ENCODE measurements at regions not wholly inside any gene's neighbourhood (a gene's known extent, or its start where the extent isn't known, plus 50 kb on each side); places are given as distances from the start of the nearest gene placed in this dataset.

GRCh38 chr20:10134176-10134575 lies 84.5 kb upstream of the SNAP25 start:
- Mint-ChIP-seq H3K27me3 (peaks cover 10 to 17% of the 10 kb centered on the region in 2 donors), H3K4me3 (no peak overlapping the region), H3K36me3 (no peaks in the 10 kb centered on the region), H3K4me1 (no peaks in the 10 kb centered on the region), H3K27ac (no peak overlapping the region), H3K9me3 (no peaks in the 10 kb centered on the region)
- no peaks in the 10 kb centered on the region for H3K36me3 ChIP-seq (ENCODE audit: control insufficient read depth in 2 of 2, extremely low read depth in 1 of 2, insufficient read depth in 1 of 2, low read length in 1 of 2)
- no peaks in the 10 kb centered on the region for H3K9me3 ChIP-seq
- no peak for DNase-seq
- POLR2A ChIA-PET, result no interaction called here
- CTCF ChIA-PET, result no interaction called here
- peaks cover 0 to 13% of the 10 kb centered on the region in 2 experiments for H3K27me3 ChIP-seq (replicated peaks in 1 of 2; ENCODE audit: control insufficient read depth in 2 of 2, extremely low read depth in 1 of 2, insufficient read depth in 2 of 2, low read length in 1 of 2)
- H3K4me1 ChIP-seq (ENCODE audit: control insufficient read depth in 1 of 2, extremely low read depth in 1 of 2, insufficient read depth in 2 of 2, low read length in 2 of 2), result no peaks in the 10 kb centered on the region
- H3K27ac ChIP-seq (ENCODE audit: low read length), result no peak overlapping the region
- ATAC-seq (replicated peaks in 1 of 4), result no peak
- 82% methylated on average over 3 of the region's 4 CpGs for WGBS (ENCODE audit: insufficient coverage)
- H3K4me3 ChIP-seq (ENCODE audit: control insufficient read depth in 1 of 2, extremely low read depth in 1 of 2, low read length in 1 of 2), result no peak overlapping the region

DNA sequence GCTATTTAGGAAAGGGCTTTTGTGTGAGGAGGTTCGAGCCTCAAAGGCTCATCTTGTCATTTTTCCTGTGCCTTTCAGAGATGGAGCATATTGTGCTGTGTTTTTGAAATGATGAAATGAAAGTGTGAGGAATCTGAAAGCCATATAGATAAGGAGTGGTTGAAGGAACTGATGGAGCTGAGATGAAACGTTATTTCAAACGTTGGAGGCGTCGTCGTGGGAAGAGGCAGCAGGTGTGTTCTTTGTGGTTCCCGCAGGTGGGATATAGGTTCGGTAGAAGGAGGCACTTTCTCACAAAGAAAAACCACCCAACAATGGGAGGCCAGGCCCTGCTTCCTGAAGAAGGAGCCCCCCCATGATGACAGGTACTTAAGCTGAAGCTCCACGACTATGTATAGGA lies 83.2 kb upstream of the SNAP25 start:
- Mint-ChIP-seq H3K27me3 (peaks cover 10 to 11% of the 10 kb centered on the region in 2 donors), H3K4me1 (no peaks in the 10 kb centered on the region), H3K27ac (no peak overlapping the region), H3K9me3 (no peaks in the 10 kb centered on the region), H3K36me3 (no peaks in the 10 kb centered on the region), H3K4me3 (no peak overlapping the region)
- Histone ChIP-seq H3K4me3 (ENCODE audit: control insufficient read depth in 1 of 2, extremely low read depth in 1 of 2, low read length in 1 of 2) (no peak overlapping the region), H3K27ac (ENCODE audit: low read length) (no peak overlapping the region), H3K27me3 (replicated peaks in 1 of 2; ENCODE audit: control insufficient read depth in 2 of 2, extremely low read depth in 1 of 2, insufficient read depth in 2 of 2, low read length in 1 of 2) (peaks cover 0 to 13% of the 10 kb centered on the region in 2 experiments), H3K9me3 (no peaks in the 10 kb centered on the region), H3K36me3 (ENCODE audit: control insufficient read depth in 2 of 2, extremely low read depth in 1 of 2, insufficient read depth in 1 of 2, low read length in 1 of 2) (no peaks in the 10 kb centered on the region), H3K4me1 (ENCODE audit: control insufficient read depth in 1 of 2, extremely low read depth in 1 of 2, insufficient read depth in 2 of 2, low read length in 2 of 2) (no peaks in the 10 kb centered on the region)
- no peak for ATAC-seq (replicated peaks in 1 of 4)
- no peak for DNase-seq
- POLR2A ChIA-PET, result no interaction called here
- CTCF ChIA-PET, result no interaction called here
- 40% methylated on average over 1 of the region's 9 CpGs for WGBS (ENCODE audit: insufficient coverage)

GRCh38 chr20:10137032-10137431 lies 81.6 kb upstream of the SNAP25 start:
- no peak overlapping the region for H3K4me3 Mint-ChIP-seq
- no peak overlapping the region for H3K27ac Mint-ChIP-seq
- ATAC-seq (replicated peaks in 1 of 4), result no peak
- peaks cover 4 to 7% of the 10 kb centered on the region in 2 donors for H3K27me3 Mint-ChIP-seq
- no peaks in the 10 kb centered on the region for H3K4me1 Mint-ChIP-seq
- Histone ChIP-seq H3K36me3 (ENCODE audit: control insufficient read depth in 2 of 2, extremely low read depth in 1 of 2, insufficient read depth in 1 of 2, low read length in 1 of 2) (no peaks in the 10 kb centered on the region), H3K4me3 (ENCODE audit: control insufficient read depth in 1 of 2, extremely low read depth in 1 of 2, low read length in 1 of 2) (no peak overlapping the region), H3K4me1 (ENCODE audit: control insufficient read depth in 1 of 2, extremely low read depth in 1 of 2, insufficient read depth in 2 of 2, low read length in 2 of 2) (no peaks in the 10 kb centered on the region), H3K27me3 (replicated peaks in 1 of 2; ENCODE audit: control insufficient read depth in 2 of 2, extremely low read depth in 1 of 2, insufficient read depth in 2 of 2, low read length in 1 of 2) (peaks cover 0 to 7% of the 10 kb centered on the region in 2 experiments), H3K27ac (ENCODE audit: low read length) (no peak overlapping the region), H3K9me3 (no peaks in the 10 kb centered on the region)
- DNase-seq, result no peak
- POLR2A ChIA-PET, result no interaction called here
- H3K36me3 Mint-ChIP-seq, result no peaks in the 10 kb centered on the region
- no peaks in the 10 kb centered on the region for H3K9me3 Mint-ChIP-seq
- CTCF ChIA-PET, result no interaction called here
- 54% methylated on average over 3 of the region's 4 CpGs for WGBS (ENCODE audit: insufficient coverage)

DNA sequence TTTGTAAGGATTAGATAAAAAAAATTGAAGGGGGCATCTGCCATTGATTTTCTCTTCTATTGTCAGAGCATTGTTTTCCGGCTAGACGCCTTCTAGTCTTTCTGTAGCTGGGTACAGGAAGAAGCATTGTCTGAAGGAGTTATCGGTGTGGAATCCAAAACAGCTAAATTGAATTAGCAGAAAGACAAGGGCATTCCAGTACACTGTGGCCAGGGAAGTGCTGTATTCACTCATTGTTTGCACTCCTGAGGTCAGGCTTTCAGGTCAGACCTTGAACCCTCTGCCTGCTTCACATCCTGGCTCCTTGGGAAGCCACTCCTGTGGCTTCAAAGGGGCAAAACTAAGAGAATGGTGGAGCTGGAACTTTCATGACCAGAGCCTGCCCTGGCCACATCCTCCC lies 81.1 kb upstream of the SNAP25 start:
- Histone ChIP-seq H3K9me3 (no peaks in the 10 kb centered on the region), H3K4me1 (ENCODE audit: control insufficient read depth in 1 of 2, extremely low read depth in 1 of 2, insufficient read depth in 2 of 2, low read length in 2 of 2) (no peaks in the 10 kb centered on the region), H3K4me3 (ENCODE audit: control insufficient read depth in 1 of 2, extremely low read depth in 1 of 2, low read length in 1 of 2) (no peak overlapping the region), H3K36me3 (ENCODE audit: control insufficient read depth in 2 of 2, extremely low read depth in 1 of 2, insufficient read depth in 1 of 2, low read length in 1 of 2) (no peaks in the 10 kb centered on the region), H3K27me3 (replicated peaks in 1 of 2; ENCODE audit: control insufficient read depth in 2 of 2, extremely low read depth in 1 of 2, insufficient read depth in 2 of 2, low read length in 1 of 2) (peaks cover 0 to 5% of the 10 kb centered on the region in 2 experiments), H3K27ac (ENCODE audit: low read length) (no peak overlapping the region)
- H3K27me3 Mint-ChIP-seq, result peaks cover 4 to 7% of the 10 kb centered on the region in 2 donors
- no peaks in the 10 kb centered on the region for H3K9me3 Mint-ChIP-seq
- H3K4me3 Mint-ChIP-seq, result no peak overlapping the region
- ATAC-seq (replicated peaks in 1 of 4) (no peak), DNase-seq (no peak)
- ChIA-PET POLR2A (no interaction called here), CTCF (no interaction called here)
- no peak overlapping the region for H3K27ac Mint-ChIP-seq
- H3K4me1 Mint-ChIP-seq, result no peaks in the 10 kb centered on the region
- H3K36me3 Mint-ChIP-seq, result no peaks in the 10 kb centered on the region
- 91% methylated on average over 3 of the region's 3 CpGs for WGBS (ENCODE audit: insufficient coverage)

DNA sequence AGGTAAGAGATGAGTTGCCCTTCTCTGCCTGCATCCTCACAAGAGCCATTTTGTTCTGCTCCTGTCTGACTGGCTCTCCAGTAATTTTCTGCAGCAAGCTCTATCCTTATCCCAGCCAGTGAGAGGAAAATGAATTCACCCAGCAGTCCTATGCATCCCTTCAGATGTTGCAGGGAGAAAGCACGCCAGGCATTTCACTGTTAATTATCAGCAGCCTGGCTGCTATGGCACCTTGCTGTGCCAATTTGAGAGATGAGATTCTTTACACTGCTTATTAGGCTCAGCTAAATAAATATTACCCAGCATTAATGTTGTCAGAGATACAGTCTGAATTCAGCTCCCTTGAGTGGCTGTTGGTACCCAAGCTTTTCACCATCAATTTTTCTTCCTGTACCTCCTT lies 61.1 kb upstream of the SNAP25 start:
- Histone ChIP-seq H3K4me3 (ENCODE audit: control insufficient read depth in 1 of 2, extremely low read depth in 1 of 2, low read length in 1 of 2) (no peak overlapping the region), H3K27me3 (replicated peaks in 1 of 2; ENCODE audit: control insufficient read depth in 2 of 2, extremely low read depth in 1 of 2, insufficient read depth in 2 of 2, low read length in 1 of 2) (peaks cover 0 to 7% of the 10 kb centered on the region in 2 experiments), H3K27ac (ENCODE audit: low read length) (no peak overlapping the region), H3K4me1 (ENCODE audit: control insufficient read depth in 1 of 2, extremely low read depth in 1 of 2, insufficient read depth in 2 of 2, low read length in 2 of 2) (no peaks in the 10 kb centered on the region), H3K36me3 (ENCODE audit: control insufficient read depth in 2 of 2, extremely low read depth in 1 of 2, insufficient read depth in 1 of 2, low read length in 1 of 2) (no peaks in the 10 kb centered on the region), H3K9me3 (no peaks in the 10 kb centered on the region)
- DNase-seq (no peak), ATAC-seq (replicated peaks in 1 of 4) (no peak)
- no peaks in the 10 kb centered on the region for H3K4me1 Mint-ChIP-seq
- no peaks in the 10 kb centered on the region for H3K36me3 Mint-ChIP-seq
- no peak overlapping the region for H3K4me3 Mint-ChIP-seq
- ChIA-PET POLR2A (no interaction called here), CTCF (no interaction called here)
- H3K9me3 Mint-ChIP-seq, result peaks cover 0 to 5% (median 2%) of the 10 kb centered on the region in 3 donors
- peaks cover 0 to 5% of the 10 kb centered on the region in 2 donors for H3K27me3 Mint-ChIP-seq
- no peak overlapping the region for H3K27ac Mint-ChIP-seq
- no CpG with 5 or more reads among the region's 1 CpG for WGBS (ENCODE audit: insufficient coverage)

DNA sequence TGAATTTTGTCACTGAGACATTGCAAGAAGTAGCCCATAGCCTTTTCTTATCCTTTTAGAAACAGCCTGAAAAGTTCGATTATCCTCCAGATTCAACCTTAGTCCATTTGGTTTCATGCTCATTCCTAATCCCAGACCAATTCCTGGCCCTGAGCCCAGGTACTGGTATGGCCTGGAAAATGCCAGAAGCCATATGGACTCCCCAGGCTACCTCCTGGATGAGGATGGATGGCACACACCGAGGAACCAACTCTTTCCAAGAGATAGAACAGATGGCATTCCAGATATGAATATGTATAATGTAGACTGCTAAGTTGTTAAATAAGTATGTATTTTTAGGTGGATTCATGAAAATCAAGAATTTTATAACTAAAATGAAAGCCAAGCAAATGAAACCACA lies 51.6 kb upstream of the SNAP25 start:
- CTCF ChIA-PET, result no interaction called here
- H3K4me3 Mint-ChIP-seq, result no peak overlapping the region
- no peaks in the 10 kb centered on the region for H3K36me3 Mint-ChIP-seq
- DNase-seq (no peak), ATAC-seq (replicated peaks in 1 of 4) (no peak)
- POLR2A ChIA-PET, result no interaction called here
- Histone ChIP-seq H3K4me1 (ENCODE audit: control insufficient read depth in 1 of 2, extremely low read depth in 1 of 2, insufficient read depth in 2 of 2, low read length in 2 of 2) (peaks cover 0 to under 1% of the 10 kb centered on the region in 2 experiments), H3K9me3 (no peaks in the 10 kb centered on the region), H3K27ac (ENCODE audit: low read length) (no peak overlapping the region), H3K27me3 (replicated peaks in 1 of 2; ENCODE audit: control insufficient read depth in 2 of 2, extremely low read depth in 1 of 2, insufficient read depth in 2 of 2, low read length in 1 of 2) (peaks cover 0 to 11% of the 10 kb centered on the region in 2 experiments), H3K4me3 (ENCODE audit: control insufficient read depth in 1 of 2, extremely low read depth in 1 of 2, low read length in 1 of 2) (no peak overlapping the region), H3K36me3 (ENCODE audit: control insufficient read depth in 2 of 2, extremely low read depth in 1 of 2, insufficient read depth in 1 of 2, low read length in 1 of 2) (no peaks in the 10 kb centered on the region)
- no peak overlapping the region for H3K27ac Mint-ChIP-seq
- 100% methylated on average over 1 of the region's 2 CpGs for WGBS (ENCODE audit: insufficient coverage)
- H3K4me1 Mint-ChIP-seq, result peaks cover 0 to 2% (median 2%) of the 10 kb centered on the region in 3 donors
- peaks cover 13 to 19% of the 10 kb centered on the region in 2 donors for H3K27me3 Mint-ChIP-seq
- H3K9me3 Mint-ChIP-seq, result peaks cover 0 to 18% (median 7%) of the 10 kb centered on the region in 3 donors

DNA sequence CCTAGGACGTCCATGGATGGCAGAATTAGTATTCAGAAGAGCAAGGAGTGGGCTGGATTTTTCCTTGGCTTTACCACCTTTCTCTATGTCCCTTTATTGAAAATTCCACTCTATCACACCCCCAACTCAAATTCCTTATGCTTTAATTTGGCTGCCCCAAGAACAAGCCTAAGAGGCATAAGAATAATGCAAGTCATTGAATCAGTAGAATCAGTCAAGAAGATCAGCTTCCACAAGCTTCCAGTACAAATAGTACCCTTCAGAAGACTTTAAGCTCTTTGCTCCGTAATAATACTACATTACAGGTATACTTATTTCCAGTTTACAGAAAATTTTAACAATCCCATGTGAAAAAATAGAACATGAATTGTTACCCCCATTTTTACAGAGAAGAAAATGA lies 51.0 kb upstream of the SNAP25 start:
- H3K4me1 Mint-ChIP-seq, result peaks cover 4 to 5% (median 5%) of the 10 kb centered on the region in 3 donors
- H3K27me3 Mint-ChIP-seq, result peaks cover 16 to 22% of the 10 kb centered on the region in 2 donors
- H3K4me3 ChIP-seq (ENCODE audit: control insufficient read depth in 1 of 2, extremely low read depth in 1 of 2, low read length in 1 of 2), result no peak overlapping the region
- peaks cover 0 to 17% of the 10 kb centered on the region in 2 experiments for H3K27me3 ChIP-seq (replicated peaks in 1 of 2; ENCODE audit: control insufficient read depth in 2 of 2, extremely low read depth in 1 of 2, insufficient read depth in 2 of 2, low read length in 1 of 2)
- no peaks in the 10 kb centered on the region for H3K9me3 ChIP-seq
- peaks cover 0 to 6% of the 10 kb centered on the region in 2 experiments for H3K4me1 ChIP-seq (ENCODE audit: control insufficient read depth in 1 of 2, extremely low read depth in 1 of 2, insufficient read depth in 2 of 2, low read length in 2 of 2)
- no peak overlapping the region for H3K27ac Mint-ChIP-seq
- H3K4me3 Mint-ChIP-seq, result no peak overlapping the region
- no CpG with 5 or more reads among the region's 2 CpGs for WGBS (ENCODE audit: insufficient coverage)
- H3K9me3 Mint-ChIP-seq, result peaks cover 0 to 18% (median 7%) of the 10 kb centered on the region in 3 donors
- no peak for ATAC-seq (replicated peaks in 1 of 4)
- ChIA-PET POLR2A (no interaction called here), CTCF (no interaction called here)
- no peaks in the 10 kb centered on the region for H3K36me3 ChIP-seq (ENCODE audit: control insufficient read depth in 2 of 2, extremely low read depth in 1 of 2, insufficient read depth in 1 of 2, low read length in 1 of 2)
- no peaks in the 10 kb centered on the region for H3K36me3 Mint-ChIP-seq
- DNase-seq, result no peak
- H3K27ac ChIP-seq (ENCODE audit: low read length), result no peak overlapping the region
